GM06990 (cell line): ENCODE measurements at regions not wholly inside any gene's neighbourhood (a gene's known extent, or its start where the extent isn't known, plus 50 kb on each side); places are given as distances from the start of the nearest gene placed in this dataset.

Experiments
- DNase-seq: peaks from one replicate; pipeline ENCODE4 v3.0.0-alpha.2; 2011; ENCODE audit not compliant: insufficient read length; ENCODE audit errors: extremely low read depth
- H3K27me3 ChIP-seq: replicated peaks from 2 replicates; pipeline ENCODE4 v1.6.0; 2011; ENCODE audit warnings: low read length; ENCODE audit not compliant: control insufficient read depth, insufficient read depth
- H3K36me3 ChIP-seq: 2 replicates; pipeline ENCODE4 v1.5.1; 2011; ENCODE audit warnings: low read length; ENCODE audit not compliant: control insufficient read depth, insufficient read depth
- H3K4me3 ChIP-seq: replicated peaks from 2 replicates; pipeline ENCODE4 v1.5.1; 2011; ENCODE audit warnings: low read depth, mild to moderate bottlenecking, control low read depth, low read length
- CTCF ChIP-seq: IDR thresholded peaks from 2 replicates; pipeline ENCODE4 v1.5.1; 2011; ENCODE audit warnings: low read length, control low read depth, mild to moderate bottlenecking, inconsistent platforms; ENCODE audit not compliant: insufficient read depth, poor library complexity, severe bottlenecking

- TF ChIP-seq CTCF, result no peak
- Histone ChIP-seq H3K36me3 (no peaks in the 10 kb centered on the region), H3K27me3 (no peaks in the 10 kb centered on the region), H3K4me3 (no peak overlapping the region)
- DNase-seq, result no peak
Measured at GRCh38 chrX:95893636-95894035, 791.0 kb upstream of the DIAPH2 start.

GRCh38 chrX:95903490-95903889 lies 781.2 kb upstream of the DIAPH2 start:
- H3K27me3 ChIP-seq, result no peaks in the 10 kb centered on the region
- H3K36me3 ChIP-seq, result no peaks in the 10 kb centered on the region
- TF ChIP-seq CTCF, result no peak
- no peak for DNase-seq
- no peak overlapping the region for H3K4me3 ChIP-seq

GRCh38 chrX:95903975-95904374 lies 780.7 kb upstream of the DIAPH2 start:
- H3K27me3 ChIP-seq, result no peaks in the 10 kb centered on the region
- no peak overlapping the region for H3K4me3 ChIP-seq
- no peak for DNase-seq
- no peaks in the 10 kb centered on the region for H3K36me3 ChIP-seq
- no peak for TF ChIP-seq CTCF

- no peaks in the 10 kb centered on the region for H3K36me3 ChIP-seq
- no peaks in the 10 kb centered on the region for H3K27me3 ChIP-seq
- DNase-seq, result no peak
- no peak for TF ChIP-seq CTCF
- H3K4me3 ChIP-seq, result no peak overlapping the region
Measured at GRCh38 chrX:95907081-95907480, 777.6 kb upstream of the DIAPH2 start.

- Histone ChIP-seq H3K4me3 (no peak overlapping the region), H3K36me3 (no peaks in the 10 kb centered on the region), H3K27me3 (no peaks in the 10 kb centered on the region)
- DNase-seq, result no peak
- TF ChIP-seq CTCF, result no peak
Measured at GRCh38 chrX:95911062-95911461, 773.6 kb upstream of the DIAPH2 start.

GRCh38 chrX:95919605-95920004 lies 765.0 kb upstream of the DIAPH2 start:
- DNase-seq, result no peak
- H3K27me3 ChIP-seq, result no peaks in the 10 kb centered on the region
- no peaks in the 10 kb centered on the region for H3K36me3 ChIP-seq
- no peak for TF ChIP-seq CTCF
- no peak overlapping the region for H3K4me3 ChIP-seq
